ENCODE measurements at regions not wholly inside any gene's neighbourhood (a gene's known extent, or its start where the extent isn't known, plus 50 kb on each side); places are given as distances from the start of the nearest gene placed in this dataset.

- Histone ChIP-seq H3K9me3 (ENCODE audit: control insufficient read depth, insufficient read depth, low read depth, low read length) (no peaks in the 10 kb centered on the region), H3K27ac (ENCODE audit: extremely low read depth, low read depth, low read length) (no peak overlapping the region), H3K4me3 (ENCODE audit: low read depth, low read length) (no peak overlapping the region), H3K36me3 (ENCODE audit: control insufficient read depth in 2 of 2, insufficient read depth in 1 of 2, low read length in 2 of 2) (no peaks in the 10 kb centered on the region), H3K4me1 (ENCODE audit: control insufficient read depth, insufficient read depth, low read length) (no peaks in the 10 kb centered on the region)
- ChIA-PET POLR2A (no interaction called here), CTCF (interaction anchor here (0.6 to 1.3 kb wide), 2 partner anchors 42 to 332 kb away, joined by 3 to 4 read pairs; partner anchors contain the start of gene ABCC12)
- TF ChIP-seq ZNF354C (tag by site-specific recombination; IDR thresholded peaks at IDR 0.05; ENCODE audit: borderline replicate concordance, low read depth): no peak
These were observed 102.1 kb upstream of the SIAH1 start for GRCh38 chr16:48487287-48487686.

DNA sequence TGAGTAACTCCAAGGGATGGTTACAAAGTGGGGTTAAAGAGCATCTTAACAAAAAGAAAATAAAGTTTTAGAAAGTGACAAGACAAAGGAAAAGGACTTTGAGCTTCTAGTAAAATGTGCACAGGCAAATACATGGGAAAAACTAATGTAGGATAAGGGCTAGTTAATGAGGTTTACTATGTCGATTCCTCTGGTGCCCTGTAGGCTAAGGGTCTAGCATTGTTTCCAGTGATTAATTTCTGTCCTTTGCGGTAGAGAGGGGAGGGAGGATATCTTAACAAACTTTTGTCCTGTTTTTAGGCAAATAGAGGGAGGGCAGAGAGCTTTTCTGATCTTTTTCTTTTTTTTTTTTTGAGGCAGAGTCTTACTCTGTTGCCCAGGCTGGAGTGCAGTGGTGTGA, 96.6 kb upstream of the SIAH1 start:
- H3K36me3 ChIP-seq (ENCODE audit: control insufficient read depth in 2 of 2, insufficient read depth in 1 of 2, low read length in 2 of 2): no peaks in the 10 kb centered on the region
- ChIA-PET POLR2A (no interaction called here), CTCF (no interaction called here)
- H3K4me1 ChIP-seq (ENCODE audit: control insufficient read depth, insufficient read depth, low read length): no peaks in the 10 kb centered on the region
- H3K9me3 ChIP-seq (ENCODE audit: control insufficient read depth, insufficient read depth, low read depth, low read length): no peaks in the 10 kb centered on the region
- no peak overlapping the region for H3K4me3 ChIP-seq (ENCODE audit: low read depth, low read length)
- no peak overlapping the region for H3K27ac ChIP-seq (ENCODE audit: extremely low read depth, low read depth, low read length)
- TF ChIP-seq ZNF529 (tag by site-specific recombination; IDR thresholded peaks at IDR 0.05; ENCODE audit: insufficient replicate concordance) (no peak), ZNF138 (tag by site-specific recombination; IDR thresholded peaks at IDR 0.05; ENCODE audit: borderline replicate concordance) (no peak), KLF8 (tag by site-specific recombination; IDR thresholded peaks at IDR 0.05) (no peak), ATF2 (tag by site-specific recombination; IDR thresholded peaks at IDR 0.05; ENCODE audit: low read depth) (no peak)

GRCh38 chr16:48481211-48481610, 96.0 kb upstream of the SIAH1 start:
- ChIA-PET POLR2A (no interaction called here), CTCF (no interaction called here)
- no peak overlapping the region for H3K4me3 ChIP-seq (ENCODE audit: low read depth, low read length)
- TF ChIP-seq ZNF660 (tag by site-specific recombination; IDR thresholded peaks at IDR 0.05) (no peak), ZNF133 (tag by site-specific recombination; IDR thresholded peaks at IDR 0.05) (no peak), ZNF701 (tag by site-specific recombination; IDR thresholded peaks at IDR 0.05) (no peak), KLF8 (tag by site-specific recombination; IDR thresholded peaks at IDR 0.05) (no peak), SP2 (tag by site-specific recombination; IDR thresholded peaks at IDR 0.05) (no peak), ZNF169 (tag by site-specific recombination; IDR thresholded peaks at IDR 0.05) (no peak), ZEB2 (tag by site-specific recombination; IDR thresholded peaks at IDR 0.05) (no peak)
- H3K9me3 ChIP-seq (ENCODE audit: control insufficient read depth, insufficient read depth, low read depth, low read length): no peaks in the 10 kb centered on the region
- no peaks in the 10 kb centered on the region for H3K4me1 ChIP-seq (ENCODE audit: control insufficient read depth, insufficient read depth, low read length)
- no peaks in the 10 kb centered on the region for H3K36me3 ChIP-seq (ENCODE audit: control insufficient read depth in 2 of 2, insufficient read depth in 1 of 2, low read length in 2 of 2)
- H3K27ac ChIP-seq (ENCODE audit: extremely low read depth, low read depth, low read length): no peak overlapping the region

DNA sequence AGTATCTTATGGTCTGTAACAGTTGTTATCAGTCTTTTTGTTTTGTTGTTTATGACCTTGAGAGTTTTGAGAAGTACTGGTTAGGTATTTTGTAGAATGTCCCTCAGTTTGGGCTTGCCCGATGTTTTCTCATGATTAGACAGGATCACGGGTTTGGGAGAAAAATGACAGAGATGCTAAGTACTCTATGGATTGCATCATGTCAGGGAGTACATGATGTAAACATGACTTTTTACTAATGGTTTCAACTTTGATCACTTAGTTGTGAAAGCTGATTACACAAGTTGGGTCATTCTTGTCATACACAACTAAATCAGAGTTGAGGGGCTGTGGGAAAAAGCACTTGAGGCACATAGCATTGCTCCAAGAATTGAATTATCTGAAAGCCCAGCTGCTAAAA, 94.7 kb upstream of the SIAH1 start:
- H3K36me3 ChIP-seq (ENCODE audit: control insufficient read depth in 2 of 2, insufficient read depth in 1 of 2, low read length in 2 of 2): no peaks in the 10 kb centered on the region
- no peaks in the 10 kb centered on the region for H3K4me1 ChIP-seq (ENCODE audit: control insufficient read depth, insufficient read depth, low read length)
- H3K9me3 ChIP-seq (ENCODE audit: control insufficient read depth, insufficient read depth, low read depth, low read length): no peaks in the 10 kb centered on the region
- H3K4me3 ChIP-seq (ENCODE audit: low read depth, low read length): no peak overlapping the region
- ChIA-PET CTCF (interaction anchor here (0.7 kb wide), 1 partner anchor 20 kb away, joined by 3 read pairs; no protein-coding TSS in a partner anchor), POLR2A (no interaction called here)
- H3K27ac ChIP-seq (ENCODE audit: extremely low read depth, low read depth, low read length): no peak overlapping the region
- TF ChIP-seq ZNF830 (tag by site-specific recombination; IDR thresholded peaks at IDR 0.05; ENCODE audit: low read depth): no peak
- TF ChIP-seq ZNF623 (tag by site-specific recombination; IDR thresholded peaks at IDR 0.05): no peak
- TF ChIP-seq, protein P1, sequence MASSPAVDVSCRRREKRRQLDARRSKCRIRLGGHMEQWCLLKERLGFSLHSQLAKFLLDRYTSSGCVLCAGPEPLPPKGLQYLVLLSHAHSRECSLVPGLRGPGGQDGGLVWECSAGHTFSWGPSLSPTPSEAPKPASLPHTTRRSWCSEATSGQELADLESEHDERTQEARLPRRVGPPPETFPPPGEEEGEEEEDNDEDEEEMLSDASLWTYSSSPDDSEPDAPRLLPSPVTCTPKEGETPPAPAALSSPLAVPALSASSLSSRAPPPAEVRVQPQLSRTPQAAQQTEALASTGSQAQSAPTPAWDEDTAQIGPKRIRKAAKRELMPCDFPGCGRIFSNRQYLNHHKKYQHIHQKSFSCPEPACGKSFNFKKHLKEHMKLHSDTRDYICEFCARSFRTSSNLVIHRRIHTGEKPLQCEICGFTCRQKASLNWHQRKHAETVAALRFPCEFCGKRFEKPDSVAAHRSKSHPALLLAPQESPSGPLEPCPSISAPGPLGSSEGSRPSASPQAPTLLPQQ (tag by site-specific recombination; IDR thresholded peaks at IDR 0.05): 0 out of 2 replicates have a peak, but pooled peaks have one; percentile 19
- no peak for TF ChIP-seq ZNF843 (tag by site-specific recombination; IDR thresholded peaks at IDR 0.05)
- peak; percentile 90 for TF ChIP-seq PRDM10 (tag by site-specific recombination; IDR thresholded peaks at IDR 0.05)
- TF ChIP-seq ZBTB48 (tag by site-specific recombination; IDR thresholded peaks at IDR 0.05): 0 out of 2 replicates have a peak, but pooled peaks have one; percentile 39
- 0 out of 2 replicates have a peak, but pooled peaks have one; percentile 12 for TF ChIP-seq ZNF791 (tag by site-specific recombination; IDR thresholded peaks at IDR 0.05)
